ENCODE measurements at regions not wholly inside any gene's neighbourhood (a gene's known extent, or its start where the extent isn't known, plus 50 kb on each side); places are given as distances from the start of the nearest gene placed in this dataset.

DNA sequence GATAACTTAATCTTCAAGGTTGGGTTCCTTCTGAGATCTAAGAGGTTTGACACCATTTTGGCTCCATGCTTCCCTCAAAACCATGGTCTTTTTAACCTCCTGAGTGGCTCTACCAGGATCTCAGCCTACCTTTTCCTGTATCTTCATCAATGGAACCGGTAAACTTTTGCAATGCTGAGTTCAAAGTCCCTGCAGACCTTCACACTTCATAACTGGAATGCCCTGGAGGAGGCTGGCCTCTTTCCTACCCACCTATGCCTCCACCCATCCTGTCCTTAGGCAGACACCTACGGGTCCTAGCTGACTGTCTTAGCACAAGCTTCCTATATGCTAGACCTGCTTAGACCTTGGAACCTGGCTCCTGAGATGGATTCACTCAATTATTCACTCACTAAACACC, 89.5 kb upstream of the EEA1 start:
- ChIA-PET CTCF (no interaction called here), POLR2A (ENCODE audit: low non-redundant PET) (no interaction called here)
- H3K27me3 ChIP-seq (replicated peaks; ENCODE audit: insufficient read depth, low read depth, low read length, poor library complexity): no peaks in the 10 kb centered on the region
- no peaks in the 10 kb centered on the region for H3K36me3 ChIP-seq (ENCODE audit: insufficient read depth, low read length, poor library complexity, severe bottlenecking)
- no peak overlapping the region for H3K4me3 ChIP-seq (ENCODE audit: low read depth, low read length, poor library complexity, severe bottlenecking)
- no peak overlapping the region for H3K27ac ChIP-seq (ENCODE audit: low read depth, low read length, poor library complexity, severe bottlenecking)
- H3K4me1 ChIP-seq (ENCODE audit: insufficient read depth, low read length, poor library complexity, severe bottlenecking): peaks cover 5% of the 10 kb centered on the region
- intact Hi-C loops (cut with micrococcal nuclease; ENCODE audit: unreplicated experiment): no loop called here
- no peak for TF ChIP-seq EZH2 (IDR thresholded peaks at IDR 0.05; ENCODE audit: borderline replicate concordance, low read depth, low read length, poor library complexity, severe bottlenecking)
- TF ChIP-seq, protein P1, sequence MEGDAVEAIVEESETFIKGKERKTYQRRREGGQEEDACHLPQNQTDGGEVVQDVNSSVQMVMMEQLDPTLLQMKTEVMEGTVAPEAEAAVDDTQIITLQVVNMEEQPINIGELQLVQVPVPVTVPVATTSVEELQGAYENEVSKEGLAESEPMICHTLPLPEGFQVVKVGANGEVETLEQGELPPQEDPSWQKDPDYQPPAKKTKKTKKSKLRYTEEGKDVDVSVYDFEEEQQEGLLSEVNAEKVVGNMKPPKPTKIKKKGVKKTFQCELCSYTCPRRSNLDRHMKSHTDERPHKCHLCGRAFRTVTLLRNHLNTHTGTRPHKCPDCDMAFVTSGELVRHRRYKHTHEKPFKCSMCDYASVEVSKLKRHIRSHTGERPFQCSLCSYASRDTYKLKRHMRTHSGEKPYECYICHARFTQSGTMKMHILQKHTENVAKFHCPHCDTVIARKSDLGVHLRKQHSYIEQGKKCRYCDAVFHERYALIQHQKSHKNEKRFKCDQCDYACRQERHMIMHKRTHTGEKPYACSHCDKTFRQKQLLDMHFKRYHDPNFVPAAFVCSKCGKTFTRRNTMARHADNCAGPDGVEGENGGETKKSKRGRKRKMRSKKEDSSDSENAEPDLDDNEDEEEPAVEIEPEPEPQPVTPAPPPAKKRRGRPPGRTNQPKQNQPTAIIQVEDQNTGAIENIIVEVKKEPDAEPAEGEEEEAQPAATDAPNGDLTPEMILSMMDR (conservative IDR thresholded peaks at IDR 0.05; ENCODE audit: low read depth, low read length): no peak
- no TSS peak for BruUV-seq (replicated peaks)
- DNase-seq (ENCODE audit: low spot score): no peak
- no peaks in the 10 kb centered on the region for H3K9me3 ChIP-seq (ENCODE audit: low read depth, low read length, poor library complexity, severe bottlenecking)

DNA sequence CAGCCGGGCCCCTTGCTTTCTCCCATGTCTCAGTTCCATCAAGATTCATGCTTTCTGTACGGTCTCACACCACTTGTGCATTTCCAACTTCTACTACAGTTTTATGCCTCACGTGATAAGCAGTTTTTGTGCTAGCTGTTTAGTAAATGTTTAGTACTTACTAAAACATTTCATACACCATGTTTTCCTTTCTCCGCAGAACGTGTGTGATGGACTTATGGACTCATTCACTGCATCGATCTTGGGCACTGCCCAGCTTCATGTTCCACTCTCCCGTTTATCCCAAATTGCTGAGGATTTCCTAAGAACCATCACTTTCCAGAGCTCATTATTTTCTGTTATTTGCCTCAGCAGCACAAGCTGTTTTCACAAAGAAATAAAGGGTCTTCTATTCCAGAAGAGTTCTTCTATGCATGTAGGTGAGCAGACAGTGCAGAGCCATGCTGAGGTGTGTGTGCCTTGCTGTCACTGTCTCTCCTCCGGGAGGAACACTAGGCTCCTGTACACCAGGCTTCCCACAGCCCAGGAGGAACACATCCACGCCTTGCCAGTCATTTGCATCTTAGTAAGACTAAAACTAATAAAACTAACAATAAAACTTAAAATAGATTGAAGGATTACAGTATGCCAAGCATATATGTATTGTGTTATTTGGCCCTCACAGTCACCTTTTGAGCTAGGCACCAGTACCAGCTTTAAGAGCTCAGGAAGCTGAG, 90.3 kb upstream of the EEA1 start:
- no peaks in the 10 kb centered on the region for H3K27me3 ChIP-seq (replicated peaks; ENCODE audit: insufficient read depth, low read depth, low read length, poor library complexity)
- no peak overlapping the region for H3K4me3 ChIP-seq (ENCODE audit: low read depth, low read length, poor library complexity, severe bottlenecking)
- ChIA-PET CTCF (no interaction called here), POLR2A (ENCODE audit: low non-redundant PET) (interaction anchor here (0.6 kb wide), 1 partner anchor 53 kb away, joined by 4 read pairs; no protein-coding TSS in a partner anchor)
- no TSS peak for BruUV-seq (replicated peaks)
- H3K27ac ChIP-seq (ENCODE audit: low read depth, low read length, poor library complexity, severe bottlenecking): no peak overlapping the region
- TF ChIP-seq, protein P1 (conservative IDR thresholded peaks at IDR 0.05; ENCODE audit: low read depth, low read length): no peak
- TF ChIP-seq EZH2 (IDR thresholded peaks at IDR 0.05; ENCODE audit: borderline replicate concordance, low read depth, low read length, poor library complexity, severe bottlenecking): no peak
- no peak for DNase-seq (ENCODE audit: low spot score)
- no peaks in the 10 kb centered on the region for H3K9me3 ChIP-seq (ENCODE audit: low read depth, low read length, poor library complexity, severe bottlenecking)
- H3K4me1 ChIP-seq (ENCODE audit: insufficient read depth, low read length, poor library complexity, severe bottlenecking): peaks cover 5% of the 10 kb centered on the region
- intact Hi-C loops (cut with micrococcal nuclease; ENCODE audit: unreplicated experiment): no loop called here
- H3K36me3 ChIP-seq (ENCODE audit: insufficient read depth, low read length, poor library complexity, severe bottlenecking): no peaks in the 10 kb centered on the region

DNA sequence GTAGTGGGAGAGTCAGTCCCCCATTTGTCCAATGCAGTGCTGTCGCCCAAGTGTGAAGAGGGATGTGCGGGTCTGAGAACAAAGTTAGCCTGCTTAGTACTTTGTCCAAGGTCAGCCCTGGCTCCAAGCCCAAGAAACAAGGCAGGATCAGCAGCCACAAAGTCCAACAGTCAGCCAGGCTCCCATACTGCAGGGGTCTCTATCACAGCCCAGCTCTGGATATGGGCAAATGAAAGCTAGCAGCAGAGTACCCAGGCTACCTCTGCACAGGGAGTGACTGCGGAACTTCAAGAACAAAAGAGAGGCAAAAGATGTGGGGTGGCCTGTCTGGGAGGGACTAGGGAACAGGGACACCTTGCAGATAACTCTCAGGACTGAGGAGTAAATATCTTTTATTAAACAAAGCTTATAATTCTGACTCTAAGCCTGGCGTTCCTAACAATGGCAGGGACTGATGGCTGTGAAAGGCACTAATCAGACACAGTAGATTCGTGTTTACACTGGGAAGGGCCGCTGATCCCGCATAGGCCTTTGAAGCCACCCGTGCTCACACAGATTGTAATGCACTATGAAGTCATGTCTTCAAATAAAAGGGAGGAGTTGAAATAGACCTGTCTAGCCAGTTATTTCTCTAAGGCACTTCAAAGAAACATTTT, 91.0 kb upstream of the EEA1 start:
- H3K27ac ChIP-seq (ENCODE audit: low read depth, low read length, poor library complexity, severe bottlenecking): no peak overlapping the region
- intact Hi-C loops (cut with micrococcal nuclease; ENCODE audit: unreplicated experiment): no loop called here
- CTCF ChIA-PET: no interaction called here
- no peak overlapping the region for H3K4me3 ChIP-seq (ENCODE audit: low read depth, low read length, poor library complexity, severe bottlenecking)
- no TSS peak for BruUV-seq (replicated peaks)
- H3K27me3 ChIP-seq (replicated peaks; ENCODE audit: insufficient read depth, low read depth, low read length, poor library complexity): no peaks in the 10 kb centered on the region
- DNase-seq (ENCODE audit: low spot score): no peak
- H3K4me1 ChIP-seq (ENCODE audit: insufficient read depth, low read length, poor library complexity, severe bottlenecking): peaks cover 5% of the 10 kb centered on the region
- POLR2A ChIA-PET (ENCODE audit: low non-redundant PET): interaction anchor here (0.6 kb wide), 1 partner anchor 54 kb away, joined by 4 read pairs; no protein-coding TSS in a partner anchor
- TF ChIP-seq EZH2 (IDR thresholded peaks at IDR 0.05; ENCODE audit: borderline replicate concordance, low read depth, low read length, poor library complexity, severe bottlenecking): no peak
- TF ChIP-seq, protein P1 (conservative IDR thresholded peaks at IDR 0.05; ENCODE audit: low read depth, low read length): no peak
- H3K9me3 ChIP-seq (ENCODE audit: low read depth, low read length, poor library complexity, severe bottlenecking): no peaks in the 10 kb centered on the region
- H3K36me3 ChIP-seq (ENCODE audit: insufficient read depth, low read length, poor library complexity, severe bottlenecking): no peaks in the 10 kb centered on the region
